Neural cell (in vitro differentiated cells): ENCODE measurements at regions not wholly inside any gene's neighbourhood (a gene's known extent, or its start where the extent isn't known, plus 50 kb on each side); places are given as distances from the start of the nearest gene placed in this dataset.

Experiments
- EP300 ChIP-seq: fragments of 450-650 bp; conservative IDR thresholded peaks from 2 replicates; pipeline ENCODE4 v1.6.1; 2014; ENCODE audit warnings: antibody characterized with exemption, mild to moderate bottlenecking, moderate library complexity; ENCODE audit not compliant: poor library complexity, severe bottlenecking
- EZH2 ChIP-seq: fragments of 200-600, 300-800 bp; shearing (Covaris generic), sonication (generic); IDR thresholded peaks from 2 replicates; pipeline ENCODE4 v1.6.1; 2014; ENCODE audit warnings: antibody characterized with exemption, low read length, borderline replicate concordance, mild to moderate bottlenecking; ENCODE audit not compliant: insufficient read depth, poor library complexity, severe bottlenecking
- POLR2AphosphoS5 ChIP-seq: IDR thresholded peaks from 2 replicates; pipeline ENCODE4 v1.6.1; 2012
- SMC3 ChIP-seq: fragments of 450-650 bp; conservative IDR thresholded peaks from 2 replicates; pipeline ENCODE4 v1.6.1; 2014; ENCODE audit warnings: antibody characterized with exemption, mild to moderate bottlenecking, moderate library complexity; ENCODE audit not compliant: poor library complexity
- TAF1 ChIP-seq: IDR thresholded peaks from 2 replicates; pipeline ENCODE4 v1.6.1; 2012; ENCODE audit warnings: low read depth
- TF ChIP-seq, protein P1 (sequence below): fragments of 450-650 bp; IDR thresholded peaks from 2 replicates; pipeline ENCODE4 v1.5.1; 2014; ENCODE audit warnings: antibody characterized with exemption, mild to moderate bottlenecking, moderate library complexity; ENCODE audit not compliant: poor library complexity, severe bottlenecking

DNA sequence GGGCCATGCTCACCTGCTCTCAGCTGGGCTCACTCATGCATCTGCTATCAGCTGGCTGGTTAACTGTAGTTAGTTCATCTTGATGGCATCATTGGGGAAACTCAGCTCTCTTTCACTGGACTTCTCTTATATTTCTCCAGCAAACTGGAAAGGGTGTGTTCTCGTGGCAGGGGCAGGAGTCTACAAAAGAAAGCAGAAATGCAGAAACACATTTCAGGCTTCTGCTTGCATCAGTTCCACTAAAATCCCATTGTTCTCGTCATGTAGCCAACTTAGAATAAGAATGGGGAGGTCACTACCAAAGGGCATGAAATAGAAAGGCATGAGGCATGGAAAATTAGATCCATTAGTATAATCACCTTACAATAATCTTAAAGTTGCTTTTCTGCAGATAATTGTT is 207.3 kb downstream of the NRIP1 start:
- TF ChIP-seq EP300 (no peak), EZH2 (no peak), TAF1 (no peak), SMC3 (no peak), POLR2AphosphoS5 (no peak)
- TF ChIP-seq, protein P1, sequence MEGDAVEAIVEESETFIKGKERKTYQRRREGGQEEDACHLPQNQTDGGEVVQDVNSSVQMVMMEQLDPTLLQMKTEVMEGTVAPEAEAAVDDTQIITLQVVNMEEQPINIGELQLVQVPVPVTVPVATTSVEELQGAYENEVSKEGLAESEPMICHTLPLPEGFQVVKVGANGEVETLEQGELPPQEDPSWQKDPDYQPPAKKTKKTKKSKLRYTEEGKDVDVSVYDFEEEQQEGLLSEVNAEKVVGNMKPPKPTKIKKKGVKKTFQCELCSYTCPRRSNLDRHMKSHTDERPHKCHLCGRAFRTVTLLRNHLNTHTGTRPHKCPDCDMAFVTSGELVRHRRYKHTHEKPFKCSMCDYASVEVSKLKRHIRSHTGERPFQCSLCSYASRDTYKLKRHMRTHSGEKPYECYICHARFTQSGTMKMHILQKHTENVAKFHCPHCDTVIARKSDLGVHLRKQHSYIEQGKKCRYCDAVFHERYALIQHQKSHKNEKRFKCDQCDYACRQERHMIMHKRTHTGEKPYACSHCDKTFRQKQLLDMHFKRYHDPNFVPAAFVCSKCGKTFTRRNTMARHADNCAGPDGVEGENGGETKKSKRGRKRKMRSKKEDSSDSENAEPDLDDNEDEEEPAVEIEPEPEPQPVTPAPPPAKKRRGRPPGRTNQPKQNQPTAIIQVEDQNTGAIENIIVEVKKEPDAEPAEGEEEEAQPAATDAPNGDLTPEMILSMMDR = no peak
